CD4-positive, alpha-beta T cell treated with Interferon alpha-2 for 1 hour (primary cell): ENCODE measurements at regions not wholly inside any gene's neighbourhood (a gene's known extent, or its start where the extent isn't known, plus 50 kb on each side); places are given as distances from the start of the nearest gene placed in this dataset.
"Not testable (repeated sequence)": the region's sequence is repeated elsewhere in the genome, so short reads cannot be mapped to it uniquely, and the experiment has no call there.

Experiments used
- DNase-seq, 2 donors: peaks; one replicate each; pipeline ENCODE4 v3.0.0-alpha.2; 2020 to 2022

DNA sequence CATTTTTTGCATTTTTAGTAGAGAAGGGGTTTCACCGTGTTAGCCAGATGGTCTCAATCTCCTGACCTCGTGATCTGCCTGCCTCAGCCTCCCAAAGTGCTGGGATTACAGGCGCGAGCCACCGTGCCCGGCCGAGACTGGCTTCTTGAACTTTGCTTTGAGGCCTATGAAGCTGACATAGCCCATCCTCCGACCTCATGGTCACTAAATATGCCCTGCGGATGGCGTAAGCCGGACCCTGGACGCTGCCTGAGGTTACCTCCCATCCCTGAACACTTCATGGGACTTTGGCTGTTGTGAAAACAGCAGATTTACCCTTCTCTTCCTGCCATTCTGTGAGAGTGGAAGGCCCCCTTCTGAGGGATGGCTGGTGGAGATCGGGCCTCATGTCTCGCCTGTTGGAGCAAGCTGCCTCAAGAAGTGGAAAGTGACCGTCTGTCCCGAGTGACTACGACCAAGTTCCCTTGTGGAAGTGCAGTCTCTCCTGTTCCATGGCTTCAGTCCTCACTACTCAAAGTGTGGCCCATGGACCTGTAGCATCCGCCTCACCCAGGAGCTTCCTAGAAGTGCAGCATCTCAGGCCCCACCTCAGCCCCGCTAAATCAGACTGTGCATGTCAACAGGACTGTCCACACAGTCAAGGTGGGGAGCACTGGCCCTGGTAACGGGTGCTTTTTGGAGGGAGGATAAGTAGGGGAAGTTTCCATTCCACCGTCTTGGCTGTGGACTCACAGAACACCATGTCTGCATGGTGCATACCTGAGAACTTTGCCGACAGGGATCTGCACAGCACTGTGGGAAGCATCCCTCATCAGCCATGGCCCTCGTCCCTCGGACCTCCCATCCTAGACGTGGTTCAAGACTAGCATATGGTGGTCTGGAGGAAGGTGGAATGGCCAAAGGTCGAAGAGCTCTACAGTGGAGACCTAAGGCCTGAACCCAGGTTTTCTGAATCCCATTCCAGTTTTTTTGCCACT, 210.5 kb upstream of the SHH start:
- DNase-seq, result no peak

DNA sequence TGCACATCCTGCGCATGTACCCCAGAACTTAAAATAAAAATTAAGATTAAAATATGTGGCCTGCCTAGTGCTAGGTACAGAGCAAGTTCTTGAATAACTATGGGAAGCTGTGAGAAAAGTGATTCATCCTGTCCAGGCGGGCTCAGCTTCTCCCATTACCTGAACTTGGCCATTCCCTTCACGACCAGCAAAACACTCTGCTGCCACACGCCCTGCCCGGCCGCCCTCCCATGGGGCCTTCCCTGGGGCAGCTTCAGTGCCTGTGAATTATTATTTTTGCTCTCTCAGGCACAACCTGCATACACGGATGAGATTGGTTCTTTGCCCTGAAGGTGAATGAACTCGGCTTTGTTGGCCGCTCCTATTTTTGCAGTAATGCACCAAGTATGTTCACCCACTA, 209.2 kb upstream of the SHH start:
- DNase-seq, result no peak

GRCh38 chr7:156020566-156020965, 208.3 kb upstream of the SHH start:
- DNase-seq, result no peak

GRCh38 chr7:156019776-156020565, 207.7 kb upstream of the SHH start:
- DNase-seq, result no peak

DNA sequence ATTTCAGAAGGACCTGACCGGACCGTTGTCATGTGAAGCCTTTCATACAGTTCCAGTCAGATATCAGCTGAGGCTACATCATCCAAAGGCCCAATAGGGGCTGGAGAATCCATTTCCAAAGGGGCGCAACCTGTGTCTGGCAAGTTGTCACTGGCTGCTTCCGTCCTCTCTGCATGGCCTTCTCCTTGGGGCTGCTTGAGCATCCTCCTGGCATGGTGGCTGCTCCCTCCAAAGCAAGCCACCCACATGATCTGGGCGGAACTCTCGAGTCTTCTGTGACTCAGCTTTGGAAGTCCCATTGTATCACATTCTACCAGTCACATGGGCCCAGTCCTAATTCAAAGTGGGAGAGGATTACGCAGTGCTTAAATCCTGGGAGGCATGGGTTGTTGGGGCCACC, 207.0 kb upstream of the SHH start:
- DNase-seq, result no peak

GRCh38 chr7:156017916-156018700, 205.8 kb upstream of the SHH start:
- no peak for DNase-seq

GRCh38 chr7:156017431-156017830, 205.2 kb upstream of the SHH start:
- no peak for DNase-seq

- DNase-seq, result no peak
Measured at GRCh38 chr7:156015237-156016020, 203.2 kb upstream of the SHH start.

DNA sequence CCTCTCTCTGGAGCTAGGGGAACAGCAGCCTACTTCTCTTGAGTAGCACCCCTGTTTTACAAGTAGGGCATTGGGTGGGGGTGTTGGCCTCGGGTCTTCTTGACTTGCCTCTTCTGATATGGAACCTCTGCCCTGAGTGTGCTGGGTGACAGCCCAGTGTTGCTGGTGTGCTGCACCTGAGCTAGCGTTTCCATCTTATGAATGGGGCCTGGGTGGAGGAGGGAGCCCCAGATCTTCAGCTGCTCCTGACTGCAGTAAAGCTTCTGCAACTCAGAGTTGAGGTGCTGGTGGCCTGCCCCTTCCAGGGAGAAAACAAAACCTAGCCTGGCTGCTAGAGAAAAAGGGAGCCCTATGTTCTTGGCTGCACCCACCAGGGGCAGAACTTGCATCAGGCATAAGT, 202.5 kb upstream of the SHH start:
- DNase-seq, result no peak

GRCh38 chr7:156014201-156014600, 201.9 kb upstream of the SHH start:
- DNase-seq, result no peak

GRCh38 chr7:156012412-156012811, 200.1 kb upstream of the SHH start:
- no peak for DNase-seq

DNA sequence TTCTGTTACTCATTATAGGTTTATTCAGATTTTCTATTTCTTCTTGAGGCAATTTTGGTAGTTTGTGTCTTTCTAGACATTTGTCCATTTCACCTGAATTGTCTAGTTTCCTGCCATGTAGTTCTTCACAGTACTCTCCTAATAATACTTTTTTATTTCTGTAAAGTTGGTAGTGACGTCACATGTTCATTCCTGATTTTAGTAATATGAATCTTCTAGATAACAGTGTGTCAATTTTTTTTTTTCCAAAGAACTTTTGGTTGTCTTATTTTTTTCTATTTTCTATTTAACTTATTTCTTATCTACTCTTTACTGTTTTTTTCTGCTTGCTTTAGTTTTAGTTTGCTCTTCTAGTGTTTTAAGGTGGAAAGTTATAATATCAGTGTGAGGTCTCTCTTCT, 197.3 kb upstream of the SHH start:
- DNase-seq, result no peak

DNA sequence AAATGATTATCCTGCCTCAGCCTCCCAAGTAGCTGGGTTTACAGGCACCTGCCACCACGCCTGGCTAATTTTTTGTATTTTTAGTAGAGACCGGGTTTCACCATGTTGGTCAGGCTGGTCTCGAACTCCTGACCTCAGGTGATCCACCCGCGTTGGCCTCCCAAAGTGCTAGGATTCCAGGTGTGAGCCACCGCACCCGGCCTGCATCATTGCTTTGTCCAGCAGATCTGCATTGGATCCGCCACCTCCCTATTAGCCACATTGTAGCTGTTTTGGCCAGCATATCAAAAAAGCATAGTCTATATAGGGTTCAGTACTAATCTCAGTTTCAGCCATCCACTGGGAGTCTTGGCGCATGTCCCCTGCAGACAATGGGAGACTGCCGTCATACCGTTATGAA, 194.6 kb upstream of the SHH start:
- not testable (repeated sequence) for DNase-seq

GRCh38 chr7:156006024-156006423, 193.8 kb upstream of the SHH start:
- no peak for DNase-seq

- DNase-seq, result no peak
Measured at GRCh38 chr7:156005202-156005691, 193.0 kb upstream of the SHH start.

DNA sequence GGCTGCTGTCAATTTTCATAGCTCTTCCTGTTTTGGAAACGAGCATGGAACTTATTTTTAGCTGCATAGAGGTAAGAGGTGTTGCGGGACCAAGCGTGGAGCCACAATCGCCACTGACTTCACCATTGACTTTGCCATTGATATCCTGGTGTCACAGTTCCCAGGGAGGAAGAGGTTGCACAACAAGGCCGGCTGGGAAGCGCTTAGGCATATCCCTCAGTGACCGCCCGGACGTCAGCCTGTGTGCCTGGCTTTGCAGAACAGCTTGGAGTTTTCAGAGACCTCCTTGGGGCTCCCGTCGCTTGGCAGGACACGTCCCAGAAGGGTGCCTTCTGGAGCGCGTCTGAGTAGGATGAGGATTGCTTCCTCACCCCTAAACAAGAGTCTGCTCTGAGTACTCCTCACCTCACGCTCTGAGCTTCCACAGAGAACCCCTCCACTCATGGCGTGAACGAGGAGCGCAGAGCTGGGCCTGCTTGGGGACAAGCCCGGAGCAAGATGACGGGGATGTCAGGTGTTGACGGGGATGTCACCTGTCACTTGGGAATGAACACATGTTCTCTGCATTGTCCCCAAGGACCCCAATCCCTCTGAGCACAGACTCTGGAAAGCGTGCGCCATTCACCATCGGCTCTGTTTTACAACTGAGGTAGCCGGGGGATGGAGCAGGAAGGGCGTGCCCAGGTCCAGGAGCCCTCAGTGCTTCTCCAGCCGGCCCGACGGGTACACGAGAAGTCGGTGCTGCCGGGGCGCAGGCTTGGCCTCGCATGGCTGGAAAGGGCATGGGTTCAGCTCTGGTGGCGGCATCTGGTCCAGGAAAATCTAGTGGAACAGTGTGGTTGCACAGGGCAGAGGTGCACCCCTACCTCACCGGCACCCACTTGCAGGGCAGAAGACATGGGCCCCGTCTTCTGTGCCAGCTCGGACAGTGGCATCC, 192.3 kb upstream of the SHH start:
- DNase-seq, result no peak

- no peak for DNase-seq
Measured at GRCh38 chr7:156003220-156004162, 191.2 kb upstream of the SHH start.

DNA sequence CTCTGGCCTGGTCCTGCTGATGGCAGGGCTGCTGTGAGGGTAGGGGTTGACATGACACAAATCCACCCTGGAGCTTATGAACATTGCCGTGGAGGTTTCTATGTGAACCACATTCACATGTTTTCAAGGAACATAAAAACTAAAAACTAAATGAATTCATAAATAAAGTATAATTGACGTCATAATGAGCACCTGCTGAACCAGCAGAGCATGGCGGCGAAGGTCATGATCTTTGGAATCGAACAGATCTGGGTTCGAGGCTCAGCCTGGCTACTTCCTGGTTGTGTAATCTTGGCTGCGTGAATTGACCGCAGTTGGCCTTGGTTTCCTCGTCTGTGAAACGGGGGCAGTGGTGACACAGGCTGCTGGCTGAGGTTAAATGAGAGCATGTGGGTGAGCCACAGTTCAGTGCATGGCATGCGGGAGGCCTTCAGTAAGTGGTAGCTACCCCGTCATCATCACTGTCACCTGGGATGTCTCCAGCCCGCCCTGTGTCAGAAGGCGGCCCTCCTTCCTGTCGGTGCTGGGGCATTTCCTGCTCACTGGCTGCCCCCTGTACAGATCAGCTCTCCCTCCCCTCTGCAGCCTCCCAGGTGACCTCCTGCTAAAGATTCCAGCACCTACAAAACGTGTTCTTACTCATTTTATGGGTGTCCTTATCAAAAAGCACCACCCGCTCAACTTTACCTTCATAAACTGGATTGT, 190.3 kb upstream of the SHH start:
- DNase-seq, result no peak
